Esophagus muscularis mucosa (tissue), 4 donors: ENCODE measurements at regions not wholly inside any gene's neighbourhood (a gene's known extent, or its start where the extent isn't known, plus 50 kb on each side); places are given as distances from the start of the nearest gene placed in this dataset.
"Not testable (repeated sequence)": the region's sequence is repeated elsewhere in the genome, so short reads cannot be mapped to it uniquely, and the experiment has no call there.

Source experiments
- CTCF ChIP-seq, 3 experiments: fragments of 200-600 bp in 2 of 3; fragments of 450-650 bp in 1 of 3; sonication (generic) in 2 of 3; IDR thresholded peaks; one replicate each; pipeline ENCODE4 v1.5.1; 2017 to 2019; ENCODE audit warnings: antibody characterized with exemption in 3 of 3, mild to moderate bottlenecking in 2 of 3, moderate library complexity in 1 of 3
- EP300 ChIP-seq: sonication (generic); formaldehyde crosslinking; IDR thresholded peaks from one replicate; pipeline ENCODE4 v1.6.1; 2017; ENCODE audit warnings: antibody characterized with exemption
- POLR2A ChIP-seq: fragments of 450-650 bp; IDR thresholded peaks from one replicate; pipeline ENCODE4 v1.6.1; 2017; ENCODE audit warnings: antibody characterized with exemption, moderate library complexity, mild to moderate bottlenecking, low read depth
- POLR2AphosphoS5 ChIP-seq, 2 donors: sonication (generic); formaldehyde crosslinking; IDR thresholded peaks; one replicate each; pipeline ENCODE4 v1.6.1; 2017; ENCODE audit warnings: antibody characterized with exemption in 2 of 2

- not testable (repeated sequence) for TF ChIP-seq CTCF (IDR thresholded peaks at IDR 0.05); POLR2A; POLR2AphosphoS5 (IDR thresholded peaks at IDR 0.05); EP300
Measured at GRCh38 chr4:4047202-4047601, 179.5 kb downstream of the OTOP1 start.
